ENCODE measurements at regions not wholly inside any gene's neighbourhood (a gene's known extent, or its start where the extent isn't known, plus 50 kb on each side); places are given as distances from the start of the nearest gene placed in this dataset.

GRCh38 chr18:40088130-40088529 lies 1866.9 kb upstream of the PIK3C3 start:
- H4K20me1 ChIP-seq (replicated peaks in 1 of 2; ENCODE audit: control insufficient read depth in 1 of 2, insufficient read depth in 2 of 2, low read length in 2 of 2): no peaks in the 10 kb centered on the region

More at GRCh38 chr18:40088130-40088529, 1866.9 kb upstream of the PIK3C3 start:
- DNase-seq (ENCODE audit: low read depth in 1 of 2, low spot score in 2 of 2) (no peak), FAIRE-seq (no peak)
- Histone ChIP-seq H4K91ac (replicated peaks; ENCODE audit: insufficient read length, low read length) (peak overlapping the region; percentile 32), H3K9ac (replicated peaks in 1 of 4; ENCODE audit: extremely low read depth in 1 of 4, low read depth in 3 of 4, low read length in 3 of 4) (no peak overlapping the region), H2BK5ac (ENCODE audit: low read depth, low read length) (no peak overlapping the region), H3K23me2 (ENCODE audit: low read depth, low read length) (no peaks in the 10 kb centered on the region), H3K9me3 (ENCODE audit: insufficient read depth in 2 of 2, low read depth in 1 of 2, low read length in 1 of 2) (no peaks in the 10 kb centered on the region), H3K14ac (ENCODE audit: insufficient read length) (no peak overlapping the region), H3K4ac (replicated peaks; ENCODE audit: insufficient read length, low read depth, low read length) (no peak overlapping the region), H3K27me3 (replicated peaks in 1 of 4; ENCODE audit: control insufficient read depth in 3 of 4, extremely low read depth in 1 of 4, insufficient read depth in 3 of 4, low read length in 3 of 4) (no peaks in the 10 kb centered on the region; a peak in 1 of 7 replicates), H3K18ac (ENCODE audit: extremely low read depth, low read length) (no peak overlapping the region), H2BK15ac (ENCODE audit: low read length) (no peak overlapping the region), H2AK5ac (ENCODE audit: low read depth, low read length) (no peak overlapping the region), H3K79me1 (ENCODE audit: low read depth, low read length) (no peaks in the 10 kb centered on the region), H3K79me2 (ENCODE audit: control insufficient read depth in 1 of 2, insufficient read depth in 2 of 2, low read length in 2 of 2) (no peaks in the 10 kb centered on the region), H2AFZ (ENCODE audit: low read length) (peak overlapping the region; percentile 80), H3K4me2 (ENCODE audit: insufficient read depth in 1 of 2, low read depth in 2 of 2, low read length in 2 of 2) (no peak overlapping the region; a peak in 1 of 4 replicates), H3K4me1 (replicated peaks in 1 of 4; ENCODE audit: control insufficient read depth in 3 of 4, insufficient read depth in 4 of 4, low read length in 3 of 4) (no peaks in the 10 kb centered on the region; a peak in 1 of 7 replicates), H3K56ac (replicated peaks; ENCODE audit: insufficient read length, low read depth, low read length) (no peak overlapping the region), H2BK20ac (ENCODE audit: low read length) (no peak overlapping the region), H2BK120ac (replicated peaks; ENCODE audit: low read depth, low read length) (no peak overlapping the region), H4K5ac (ENCODE audit: insufficient read length, low read depth, low read length) (no peak overlapping the region), H3K36me3 (ENCODE audit: control insufficient read depth in 2 of 4, insufficient read depth in 4 of 4, low read length in 3 of 4) (no peaks in the 10 kb centered on the region), H4K8ac (ENCODE audit: extremely low read depth, insufficient read depth, low read length) (no peak overlapping the region), H3K27ac (ENCODE audit: low read depth, low read length) (no peak overlapping the region), H3K4me3 (ENCODE audit: extremely low read depth in 1 of 4, insufficient read depth in 2 of 4, low read depth in 3 of 4, low read length in 4 of 4) (no peak overlapping the region), H2BK12ac (ENCODE audit: low read depth, low read length) (no peak overlapping the region), H3K23ac (ENCODE audit: insufficient read length) (no peak overlapping the region)
- TF ChIP-seq BACH1 (IDR thresholded peaks at IDR 0.05; ENCODE audit: low read length): no peak
- no peak for TF ChIP-seq POLR2AphosphoS5 (IDR thresholded peaks at IDR 0.05; ENCODE audit: low read depth, low read length)
- no peak for TF ChIP-seq SIRT6 (IDR thresholded peaks at IDR 0.05; ENCODE audit: low read length)
- POLR2A ChIA-PET (ENCODE audit: partially characterized antibody): no interaction called here
- CTCF ChIA-PET (ENCODE audit: partially characterized antibody): no interaction called here
- 84% methylated on average over 3 of the region's 3 CpGs; no CpG with 5 or more reads in 1 of the 2 experiments for WGBS, 2 experiments (ENCODE audit: extremely low coverage in 1 of 2, insufficient coverage in 1 of 2, insufficient read length in 1 of 2, insufficient replicate concordance in 2 of 2, low coverage in 1 of 2, low lambda C conversion rate in 2 of 2, missing lambda C conversion rate in 1 of 2)

Data from H1 (cell line).